ENCODE measurements at regions not wholly inside any gene's neighbourhood (a gene's known extent, or its start where the extent isn't known, plus 50 kb on each side); places are given as distances from the start of the nearest gene placed in this dataset.

DNA sequence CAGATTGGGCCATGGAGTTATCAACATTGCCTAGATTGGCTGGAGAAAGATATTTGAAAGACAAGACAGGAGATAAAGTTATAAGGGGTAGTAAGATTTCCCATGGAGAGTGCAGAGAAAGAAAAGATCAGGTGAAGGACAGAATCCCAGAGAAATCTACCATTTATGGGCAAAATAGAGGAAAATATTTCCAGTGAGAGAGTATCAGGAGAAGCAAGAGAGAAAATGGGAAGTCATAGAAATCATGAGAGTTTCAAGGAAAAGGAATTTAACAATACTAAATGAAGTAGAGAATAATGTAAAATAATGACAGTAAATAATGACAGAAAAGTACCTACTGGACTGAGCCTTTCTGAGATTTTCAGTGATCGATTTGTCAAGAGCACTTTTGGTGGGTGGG lies 447.6 kb upstream of the CHST9 start:
- no peak for DNase-seq (ENCODE audit: low spot score)

DNA sequence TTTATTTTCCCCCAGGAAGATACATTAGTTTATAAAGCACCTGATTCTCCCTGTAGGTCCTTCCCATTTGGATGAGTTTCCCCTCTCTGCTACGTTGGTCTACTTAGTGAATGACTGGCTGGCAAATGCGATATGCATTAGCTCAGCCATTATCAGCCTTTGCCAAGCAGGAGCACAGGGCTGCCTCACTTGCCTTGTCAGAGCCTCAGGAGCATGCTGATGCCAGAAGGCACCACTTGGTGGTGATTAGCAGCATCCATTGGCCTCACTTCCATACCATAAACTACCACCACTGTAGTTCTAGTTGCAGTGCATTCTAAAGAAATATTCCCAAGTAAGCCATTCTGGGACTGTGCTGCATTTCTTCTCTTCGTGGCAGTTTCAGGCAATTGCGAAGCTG lies 442.8 kb upstream of the CHST9 start:
- DNase-seq (ENCODE audit: low spot score), result no peak

DNA sequence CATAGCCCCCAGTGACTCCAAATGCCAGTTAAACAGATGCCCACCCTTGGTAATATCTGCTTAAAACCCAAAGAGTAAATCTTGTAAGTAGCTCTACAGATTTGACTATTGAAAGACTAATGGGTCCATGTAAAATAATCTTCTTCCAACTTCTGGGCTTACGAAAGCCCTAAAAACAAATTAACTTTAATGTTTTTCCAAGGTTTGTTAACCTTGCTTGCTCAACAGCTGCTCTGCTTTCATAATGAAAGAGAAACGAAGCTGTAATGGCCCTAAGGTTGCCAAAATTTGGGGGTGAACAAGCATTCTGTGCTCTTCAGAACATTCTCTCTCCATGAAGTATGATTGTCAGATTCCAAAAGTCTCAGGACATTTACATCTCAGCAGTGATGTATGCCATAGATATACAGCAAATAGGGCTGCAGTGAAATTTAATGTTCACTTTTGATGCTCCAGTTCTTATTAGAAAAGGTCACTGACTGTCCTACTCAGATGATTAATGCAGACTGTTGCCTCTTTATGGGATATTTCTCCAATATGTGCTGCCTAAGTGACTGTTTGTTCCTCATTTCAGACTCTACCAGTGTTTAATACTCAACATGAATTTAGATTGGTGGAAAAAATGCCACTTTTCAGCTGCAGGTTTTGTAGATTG lies 436.3 kb upstream of the CHST9 start:
- DNase-seq (ENCODE audit: low spot score), result no peak

DNA sequence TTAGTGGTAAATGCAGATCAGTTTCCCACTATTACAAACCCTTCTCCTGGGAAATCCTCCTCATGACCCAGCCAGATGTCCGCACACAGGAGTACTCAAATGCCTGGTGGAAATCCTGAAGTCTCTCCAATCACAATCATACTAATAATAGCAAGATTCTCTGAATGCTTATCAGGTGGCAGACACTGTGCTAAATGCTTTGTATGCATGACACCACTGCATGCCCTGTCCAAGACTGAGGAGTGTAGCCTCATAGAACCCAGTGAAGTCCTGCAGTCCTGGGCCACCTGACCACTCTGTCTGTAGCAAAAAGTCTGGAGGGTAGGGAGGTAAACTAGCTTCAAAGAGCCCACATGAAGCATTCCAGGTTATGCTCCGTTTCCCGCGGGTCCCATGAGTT lies 434.8 kb upstream of the CHST9 start:
- DNase-seq (ENCODE audit: low spot score), result no peak

DNA sequence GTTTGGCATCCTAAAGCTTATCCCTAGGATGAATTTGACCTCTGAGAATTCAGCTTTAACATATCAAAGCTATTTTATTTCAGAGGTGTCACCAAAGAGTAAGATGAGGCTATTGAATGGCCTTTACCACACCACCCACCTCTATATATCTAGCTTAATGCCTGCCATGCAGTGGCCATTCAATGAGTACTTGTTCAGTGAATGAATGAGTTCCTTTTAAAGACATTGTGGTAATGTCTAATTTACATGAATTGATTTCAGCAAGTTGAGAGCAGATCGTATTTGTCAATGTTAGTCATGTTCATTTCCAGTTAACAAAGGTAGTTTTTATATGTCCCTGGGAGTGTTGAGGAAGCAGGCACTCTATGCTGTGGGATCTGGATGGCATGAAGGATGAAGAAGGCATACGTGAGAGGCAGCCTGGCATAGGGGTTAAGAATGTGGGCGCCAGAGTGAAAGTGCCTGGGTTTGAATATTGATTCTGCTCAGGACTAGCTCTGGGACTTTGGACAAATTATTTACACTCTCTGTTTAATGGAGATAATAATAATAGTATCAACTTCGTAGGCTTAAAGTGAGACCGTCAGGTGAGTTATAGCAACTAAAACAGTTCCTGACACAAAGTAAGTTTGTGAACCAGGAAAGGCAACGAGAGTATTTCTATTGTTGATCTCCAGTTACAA lies 434.1 kb upstream of the CHST9 start:
- no peak for DNase-seq (ENCODE audit: low spot score)

DNA sequence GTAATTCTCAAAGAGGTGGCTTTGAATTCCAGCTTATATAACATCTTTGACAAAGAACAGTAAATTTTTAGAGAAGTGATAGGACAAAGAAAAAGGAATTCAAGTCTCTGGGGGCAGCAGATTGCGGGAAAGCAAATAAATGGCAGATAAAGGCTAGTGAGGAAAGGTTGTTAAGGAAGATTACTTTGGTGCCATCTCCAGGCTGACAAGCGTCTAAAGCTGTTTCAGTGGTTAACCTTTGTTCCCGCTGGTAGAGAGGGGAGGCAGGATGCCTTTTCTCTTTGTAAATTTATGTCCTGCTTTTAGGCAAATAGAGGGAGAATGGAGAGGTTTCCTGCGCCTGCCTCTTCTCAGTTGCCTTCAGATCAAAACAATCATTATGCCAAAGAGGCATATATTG lies 431.2 kb upstream of the CHST9 start:
- DNase-seq (ENCODE audit: low spot score), result no peak

DNA sequence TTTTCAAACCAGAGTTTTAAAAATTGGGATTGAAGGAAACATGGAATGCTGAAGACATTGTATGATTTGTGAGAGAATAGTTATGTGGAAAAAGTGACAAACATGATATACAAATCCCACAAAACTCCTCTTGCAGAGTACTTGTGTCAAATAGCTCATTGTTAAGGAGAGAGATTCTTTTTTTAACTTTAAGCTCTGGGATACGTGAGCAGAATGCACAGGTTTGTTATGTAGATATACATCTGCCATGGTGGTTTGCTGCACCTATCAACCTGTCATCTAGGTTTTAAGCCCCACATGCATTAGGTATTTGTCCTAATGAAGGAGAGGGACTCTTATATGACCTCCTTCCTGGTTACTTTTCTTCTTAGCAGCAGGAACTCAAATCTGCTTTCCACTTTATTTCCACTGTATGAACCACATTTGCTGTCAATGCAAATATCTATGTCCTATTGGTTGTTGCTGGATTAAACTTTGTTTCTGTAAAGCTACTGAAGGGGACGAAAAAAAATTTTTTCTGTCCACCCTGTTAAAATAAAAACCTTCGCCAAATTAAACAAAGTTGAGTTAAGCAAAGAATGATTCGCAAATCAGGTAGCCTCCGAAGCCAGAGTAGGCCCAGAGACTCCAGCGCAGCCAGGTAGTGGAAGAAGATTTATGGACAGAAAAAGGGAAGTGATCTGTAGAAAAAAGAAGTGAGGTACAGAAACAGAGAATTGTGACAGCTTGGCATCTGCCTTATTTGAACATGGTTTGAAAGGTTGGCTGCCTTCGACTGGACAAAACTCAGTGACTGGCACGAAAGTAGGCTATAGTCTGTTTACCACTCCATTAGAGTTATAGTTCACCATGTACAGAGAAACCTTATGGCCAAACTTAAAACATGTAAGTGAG lies 430.1 kb upstream of the CHST9 start:
- no peak for DNase-seq (ENCODE audit: low spot score)

DNA sequence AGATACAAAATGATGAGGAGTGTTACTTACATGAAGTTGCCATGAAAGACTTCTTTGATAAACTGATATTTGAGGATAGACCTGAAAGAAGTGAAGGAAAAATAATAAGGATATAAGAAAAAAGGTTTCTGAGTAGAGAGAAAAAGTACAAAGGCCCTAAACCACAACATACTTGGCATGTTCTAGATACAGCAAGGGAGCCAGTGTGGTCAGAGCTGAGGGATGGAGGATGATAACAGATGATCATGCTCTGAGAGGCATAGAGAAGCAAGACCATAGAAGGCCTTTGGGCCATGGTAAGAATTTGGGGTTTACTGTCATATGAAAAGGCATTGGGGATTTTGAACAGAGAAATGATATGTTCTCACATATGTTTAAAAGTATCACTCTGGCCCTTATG lies 424.1 kb upstream of the CHST9 start:
- DNase-seq (ENCODE audit: low spot score), result no peak

DNA sequence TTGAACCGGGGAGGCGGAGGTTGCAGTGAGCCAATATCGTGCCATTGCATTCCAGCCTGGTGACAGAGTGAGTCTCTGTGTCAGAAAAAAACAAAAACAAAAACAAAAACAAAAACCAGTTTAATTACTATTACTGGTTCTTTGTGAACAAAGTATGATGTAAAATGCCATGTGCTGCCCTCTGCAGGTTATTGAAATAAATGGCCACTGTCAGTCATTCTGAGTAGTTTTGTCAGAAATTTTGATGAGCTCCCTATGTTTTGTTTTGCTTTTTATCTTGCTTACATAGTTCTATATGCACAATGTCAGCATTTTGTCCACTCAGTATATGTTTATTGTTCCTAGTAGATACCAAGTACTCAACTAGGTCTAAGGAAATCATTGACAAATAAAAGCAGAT lies 423.6 kb upstream of the CHST9 start:
- no peak for DNase-seq (ENCODE audit: low spot score)

DNA sequence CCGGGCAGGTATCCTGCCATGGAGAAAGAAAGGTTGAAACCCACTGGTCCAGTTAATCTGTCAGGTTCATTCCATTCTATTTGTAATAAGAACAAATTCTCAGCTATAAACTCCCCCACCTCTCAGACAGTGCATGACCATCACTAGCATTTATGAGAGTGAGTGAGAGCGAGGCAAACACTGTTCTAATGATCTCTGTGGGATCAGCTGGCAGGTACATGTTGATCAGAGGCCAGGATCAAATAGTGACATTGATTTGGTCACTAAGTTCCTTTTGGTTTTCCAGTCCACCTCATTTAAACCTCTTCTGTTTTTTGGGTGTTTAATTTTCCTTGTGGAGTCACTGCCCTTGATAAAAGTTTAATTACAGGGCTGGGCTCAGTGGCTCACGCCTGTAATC lies 423.1 kb upstream of the CHST9 start:
- DNase-seq (ENCODE audit: low spot score), result no peak

DNA sequence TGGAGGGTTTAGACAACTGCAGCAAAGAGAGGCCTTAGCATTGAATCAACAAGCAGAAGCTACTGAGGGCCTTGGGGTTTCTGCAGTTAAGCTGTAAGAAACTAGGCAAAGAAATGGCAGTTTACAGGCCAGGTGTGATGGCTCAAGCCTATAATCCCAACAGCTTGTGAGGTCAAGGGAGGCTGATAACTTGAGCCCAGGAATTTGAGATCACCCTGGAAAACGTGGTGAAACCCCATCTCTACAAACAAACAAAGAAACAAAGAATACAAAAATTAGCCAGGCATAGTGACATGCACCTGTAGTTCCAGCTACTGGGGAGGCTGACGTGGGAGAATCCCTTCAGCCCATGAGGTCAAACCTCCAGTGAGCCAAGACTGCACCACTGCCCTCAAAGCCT lies 421.6 kb upstream of the CHST9 start:
- no peak for DNase-seq (ENCODE audit: low spot score)

DNA sequence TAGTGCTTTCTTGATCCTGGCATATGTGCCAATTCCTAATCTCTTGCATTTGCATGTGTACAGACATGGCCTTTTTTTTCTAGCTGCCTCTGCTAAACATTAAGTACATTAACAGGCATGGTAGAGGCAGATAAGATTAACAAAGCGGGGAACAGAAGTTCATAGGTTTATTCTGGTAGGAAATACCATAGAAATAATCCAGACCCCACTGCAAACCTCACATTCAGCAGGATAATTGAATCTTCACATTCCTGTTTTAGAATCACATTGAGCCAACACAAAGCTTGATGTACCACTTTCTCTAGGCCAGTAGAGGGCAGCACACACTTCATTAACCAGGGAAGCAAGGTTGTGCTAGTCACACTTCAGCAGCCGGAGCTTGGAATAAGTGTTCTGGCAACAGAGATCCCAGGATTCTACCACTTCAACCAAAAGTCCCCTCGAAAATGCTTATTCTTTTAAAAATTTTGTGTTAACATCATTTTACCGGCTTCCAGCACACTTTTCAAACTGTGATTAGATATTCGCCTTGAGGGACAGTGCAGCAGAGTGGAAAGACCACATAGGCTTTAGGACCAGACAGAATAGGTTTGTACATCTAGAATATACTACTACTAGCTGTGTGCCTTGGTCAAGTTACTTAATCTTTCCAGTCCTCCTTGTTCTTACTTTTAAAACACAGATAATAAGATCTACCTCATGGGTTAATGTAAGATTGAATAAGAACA lies 420.2 kb upstream of the CHST9 start:
- peak; percentile 73 for DNase-seq (ENCODE audit: low spot score)

DNA sequence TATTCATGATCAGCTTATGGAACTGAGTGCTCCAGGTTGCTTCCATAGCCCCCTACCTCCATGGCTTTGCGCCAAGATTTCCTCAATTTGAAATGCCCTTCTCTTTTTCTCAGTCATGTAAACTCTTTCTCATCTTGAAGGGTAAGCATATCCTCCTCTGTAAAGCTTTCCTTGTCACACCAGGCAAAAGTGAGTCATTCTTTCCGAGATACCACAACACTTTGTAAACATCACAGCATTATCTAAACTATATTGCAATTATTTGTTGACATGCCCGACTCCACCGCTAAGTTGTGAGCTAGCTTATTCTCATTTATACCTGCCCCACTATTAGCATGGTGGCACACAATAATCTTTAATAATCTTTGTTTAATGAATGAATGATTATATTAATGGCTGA lies 419.5 kb upstream of the CHST9 start:
- DNase-seq (ENCODE audit: low spot score), result no peak

DNA sequence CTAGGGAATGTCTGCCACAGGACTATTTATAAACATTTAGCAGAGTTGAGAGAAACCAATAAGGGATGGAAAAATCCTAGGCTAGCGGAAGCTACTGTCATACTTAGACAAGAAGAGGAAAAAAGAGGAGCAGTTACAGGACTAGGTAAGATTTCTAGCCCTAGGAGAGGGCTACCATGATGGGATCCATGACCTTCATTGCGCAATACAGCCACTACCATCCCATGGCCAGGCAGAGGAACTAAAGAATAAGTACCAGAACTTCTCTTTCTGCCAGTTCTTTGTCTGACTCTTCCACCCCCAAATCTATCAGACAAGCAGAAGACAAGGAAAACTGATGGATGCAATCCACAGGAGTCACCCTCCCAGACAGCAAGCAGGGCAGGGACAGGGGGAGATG lies 417.0 kb upstream of the CHST9 start:
- no peak for DNase-seq (ENCODE audit: low spot score)

DNA sequence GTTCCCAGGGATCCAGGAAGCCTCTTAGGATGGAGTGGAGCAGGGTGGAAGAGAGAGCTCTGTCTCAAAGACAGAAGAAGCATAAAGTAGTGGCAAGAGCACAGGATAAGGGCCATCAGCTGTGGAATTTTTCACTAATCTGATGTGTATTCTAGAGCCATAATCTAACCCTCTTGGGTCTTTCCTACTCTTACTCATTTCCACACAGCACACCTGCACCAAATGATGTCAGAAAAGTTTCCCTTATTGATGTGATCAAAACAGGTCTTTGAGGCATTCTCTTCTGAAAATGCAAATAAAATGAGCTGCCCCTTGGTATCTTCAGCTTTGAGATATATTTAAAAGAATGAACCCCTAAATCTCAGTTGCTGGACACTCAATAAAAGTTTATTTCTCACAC lies 415.1 kb upstream of the CHST9 start:
- no peak for DNase-seq (ENCODE audit: low spot score)

DNA sequence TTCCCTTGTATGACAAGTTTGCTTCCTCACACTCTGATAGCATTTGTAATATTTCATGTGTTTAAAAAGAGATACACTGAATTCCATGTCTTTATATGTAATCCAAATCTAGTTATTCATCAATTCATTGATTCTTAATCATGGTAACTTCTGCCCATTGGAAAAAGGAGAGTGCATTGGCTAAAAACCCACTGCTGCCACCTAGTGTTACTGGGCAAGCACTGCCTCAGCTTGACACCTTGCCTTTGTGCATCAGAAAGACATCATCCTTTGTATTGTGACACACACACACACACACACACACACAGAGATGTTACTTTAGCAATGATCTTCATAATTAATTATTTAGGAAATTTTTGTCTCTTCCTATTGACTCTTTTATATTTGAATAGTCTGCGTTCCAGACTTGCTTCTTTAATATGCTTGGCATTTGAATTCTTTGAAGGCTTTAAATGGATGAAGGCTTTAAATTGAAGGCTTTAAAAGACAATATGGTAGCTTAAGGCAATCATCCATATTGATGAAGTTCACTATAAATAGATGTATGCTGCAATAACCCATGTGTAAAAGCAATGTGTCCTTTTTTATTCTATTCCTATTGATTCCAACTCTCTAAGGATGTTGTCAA lies 414.2 kb upstream of the CHST9 start:
- DNase-seq (ENCODE audit: low spot score), result peak; percentile 23

DNA sequence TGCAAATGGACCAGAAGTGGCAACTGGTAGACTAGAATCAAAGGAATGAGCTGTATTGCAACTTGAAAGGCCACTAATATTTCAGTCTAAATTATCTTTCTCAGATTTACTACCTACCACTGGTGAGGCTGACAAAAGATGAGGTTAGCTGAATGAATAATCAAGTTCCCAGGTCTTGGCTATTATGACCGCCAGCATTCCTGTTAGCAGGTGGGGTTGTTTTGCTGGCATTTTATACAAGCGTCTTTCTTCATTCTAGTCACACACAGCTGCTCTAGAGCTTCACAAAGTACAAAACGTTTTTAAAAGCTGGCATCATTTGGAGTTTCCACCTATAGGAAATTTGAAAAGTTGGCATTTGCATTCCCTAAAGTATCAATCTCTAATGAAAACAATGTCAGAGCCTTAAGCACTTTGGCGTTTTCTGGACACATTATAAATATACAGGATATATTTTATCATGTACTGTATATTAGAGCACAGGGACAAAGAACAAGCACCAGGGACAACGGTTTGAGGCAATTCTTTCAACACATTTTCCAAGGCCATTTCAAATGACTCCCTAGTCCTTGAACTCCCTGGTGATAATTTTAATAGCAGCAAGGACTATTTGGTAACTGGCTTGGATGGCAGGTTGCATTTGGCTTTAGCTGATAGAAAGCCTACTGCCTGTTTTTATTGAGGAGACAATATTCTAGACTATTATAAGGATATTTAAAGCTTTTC lies 410.2 kb upstream of the CHST9 start:
- DNase-seq (ENCODE audit: low spot score), result no peak

DNA sequence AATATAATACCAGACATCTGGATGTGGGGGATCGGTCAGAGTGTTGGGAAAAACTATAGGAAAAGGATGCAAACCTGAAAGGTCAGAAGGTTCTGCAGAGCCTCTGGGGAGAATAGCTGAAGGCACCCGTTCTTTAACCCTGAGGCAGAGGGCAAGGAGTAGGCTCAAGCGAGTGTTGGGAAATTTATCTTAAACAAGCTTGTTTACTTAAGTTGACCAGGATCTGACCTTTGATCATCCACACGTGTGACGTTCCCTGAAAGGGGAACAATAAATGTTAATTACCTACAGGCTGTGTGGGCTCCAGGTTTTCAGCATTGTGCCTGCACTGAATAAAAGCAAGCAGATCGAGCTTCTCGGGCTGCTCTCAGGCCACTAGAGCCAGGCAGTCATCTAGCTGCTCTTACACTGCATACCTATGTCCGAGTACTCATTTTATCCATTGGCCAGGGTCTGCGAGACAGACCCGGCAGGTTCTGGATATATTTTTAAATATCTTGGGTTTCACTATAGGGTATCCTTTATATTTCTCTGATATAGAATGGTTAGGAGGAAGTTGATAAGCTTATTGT lies 400.6 kb upstream of the CHST9 start:
- no peak for DNase-seq (ENCODE audit: low spot score)

DNA sequence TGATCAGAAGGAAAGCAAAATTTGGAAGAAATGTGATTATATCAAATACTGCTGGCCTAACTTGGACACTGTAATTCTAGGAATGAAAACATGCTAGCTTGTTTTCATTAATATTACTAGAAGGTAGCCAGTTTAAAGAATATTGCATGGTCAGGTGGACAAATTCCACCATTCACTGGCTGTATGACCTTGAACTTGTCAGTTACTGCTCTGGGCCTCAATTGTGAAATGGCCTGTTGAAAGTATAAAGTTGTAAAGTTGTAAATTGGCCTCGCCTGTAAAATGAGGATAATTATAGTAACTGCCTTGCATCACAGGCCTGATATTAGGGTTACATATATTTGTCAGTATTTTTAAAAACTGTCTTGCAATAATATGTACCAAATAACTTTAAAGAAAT lies 398.4 kb upstream of the CHST9 start:
- DNase-seq (ENCODE audit: low spot score), result no peak

DNA sequence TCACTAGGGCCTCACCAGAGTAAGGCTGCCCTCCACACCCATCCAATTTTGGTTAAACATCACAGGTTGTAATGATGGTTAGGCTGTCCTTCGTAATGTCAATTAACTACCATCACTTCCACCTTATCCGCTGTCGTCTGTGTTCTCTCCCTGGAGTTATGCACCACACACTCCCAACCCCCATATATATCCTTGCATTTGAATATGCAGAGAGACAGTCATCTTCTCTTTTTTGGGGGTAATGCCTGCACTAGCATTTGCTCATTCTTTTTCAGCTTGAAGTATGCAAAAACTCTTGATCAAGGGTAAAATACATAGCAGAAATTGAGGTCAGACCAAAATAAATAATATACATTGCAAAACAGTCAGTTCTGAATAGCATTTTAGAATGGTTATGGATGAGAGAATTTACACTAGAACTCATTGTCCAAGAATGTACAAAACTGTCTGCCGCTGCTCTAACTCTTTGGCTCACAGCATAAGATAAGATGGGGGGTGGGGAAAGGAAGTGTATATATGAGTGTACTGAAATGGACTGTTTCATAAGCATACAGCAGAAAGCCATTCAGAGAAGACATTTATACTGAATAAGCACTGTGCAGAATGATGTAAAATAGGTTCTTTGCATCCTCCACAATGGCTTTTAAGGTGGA lies 397.8 kb upstream of the CHST9 start:
- DNase-seq (ENCODE audit: low spot score), result no peak

All from putamen (tissue), 1 donor.